ENCODE measurements at regions not wholly inside any gene's neighbourhood (a gene's known extent, or its start where the extent isn't known, plus 50 kb on each side); places are given as distances from the start of the nearest gene placed in this dataset.
"Not testable (repeated sequence)": the region's sequence is repeated elsewhere in the genome, so short reads cannot be mapped to it uniquely, and the experiment has no call there.

- not testable (repeated sequence) for DNase-seq
Observed at GRCh38 chr15:88965097-88965496, 51.9 kb upstream of the MFGE8 start.

- no peak for DNase-seq
Observed at GRCh38 chr15:88970232-88970631, 57.1 kb upstream of the MFGE8 start.

- no peak for DNase-seq
Observed at GRCh38 chr15:88974392-88974791, 61.2 kb upstream of the MFGE8 start.

GRCh38 chr15:88975891-88976290 lies 62.7 kb upstream of the MFGE8 start:
- no peak for DNase-seq

- no peak for DNase-seq
Observed at GRCh38 chr15:88976656-88977055, 63.5 kb upstream of the MFGE8 start.

- no peak for DNase-seq
Observed at GRCh38 chr15:88979674-88980073, 66.5 kb upstream of the MFGE8 start.

- DNase-seq = no peak
Observed at GRCh38 chr15:88980498-88980897, 67.3 kb upstream of the MFGE8 start.

GRCh38 chr15:88981244-88982215 lies 68.4 kb upstream of the MFGE8 start:
- no peak for DNase-seq

- no peak for DNase-seq
Observed at GRCh38 chr15:88982304-88982945, 69.2 kb upstream of the MFGE8 start.

GRCh38 chr15:88982946-88983342 lies 69.8 kb upstream of the MFGE8 start:
- no peak for DNase-seq

GRCh38 chr15:88983861-88984429 lies 70.8 kb upstream of the MFGE8 start:
- DNase-seq = no peak

GRCh38 chr15:88985547-88986393 lies 72.6 kb upstream of the MFGE8 start:
- no peak for DNase-seq

- DNase-seq = no peak
Observed at GRCh38 chr15:88986949-88987590, 73.9 kb upstream of the MFGE8 start.

GRCh38 chr15:88987591-88987933 lies 74.4 kb upstream of the MFGE8 start:
- no peak for DNase-seq

- no peak for DNase-seq
Observed at GRCh38 chr15:88987934-88988671, 74.9 kb upstream of the MFGE8 start.

GRCh38 chr15:88989578-88989977 lies 76.4 kb upstream of the MFGE8 start:
- no peak for DNase-seq

GRCh38 chr15:88990185-88990679 lies 77.1 kb upstream of the MFGE8 start:
- no peak for DNase-seq

GRCh38 chr15:88992216-88992615 lies 79.0 kb upstream of the MFGE8 start:
- DNase-seq = no peak

GRCh38 chr15:88992912-88993376 lies 79.8 kb upstream of the MFGE8 start:
- DNase-seq = no peak

- DNase-seq = no peak
Observed at GRCh38 chr15:88993662-88994061, 80.5 kb upstream of the MFGE8 start.

- DNase-seq = no peak
Observed at GRCh38 chr15:88994286-88994685, 81.1 kb upstream of the MFGE8 start.

All from central memory CD4-positive, alpha-beta T cell (primary cell).